ENCODE measurements at regions not wholly inside any gene's neighbourhood (a gene's known extent, or its start where the extent isn't known, plus 50 kb on each side); places are given as distances from the start of the nearest gene placed in this dataset.

- TF ChIP-seq CTCF (IDR thresholded peaks at IDR 0.05): no peak
- no peak for TF ChIP-seq EZH2 (IDR thresholded peaks at IDR 0.05)
- TF ChIP-seq EZH2phosphoT487 (IDR thresholded peaks at IDR 0.05): no peak
Observed at GRCh38 chr7:131608116-131608500, 51.7 kb upstream of the PODXL start.
